Occipital lobe (tissue), 1 donor: ENCODE measurements at regions not wholly inside any gene's neighbourhood (a gene's known extent, or its start where the extent isn't known, plus 50 kb on each side); places are given as distances from the start of the nearest gene placed in this dataset.

Source experiments
- DNase-seq: peaks from one replicate; lab custom pipeline; 2025; lab: John Stamatoyannopoulos, UW

GRCh38 chr16:35492225-35492624 lies 2032.8 kb downstream of the TP53TG3F start:
- no peak for DNase-seq

GRCh38 chr16:35497399-35497798 lies 2038.0 kb downstream of the TP53TG3F start:
- no peak for DNase-seq

- no peak for DNase-seq
Measured at GRCh38 chr16:35506018-35506897, 2046.8 kb downstream of the TP53TG3F start.

- no peak for DNase-seq
Measured at GRCh38 chr16:35506898-35507194, 2047.4 kb downstream of the TP53TG3F start.

GRCh38 chr16:35510701-35511100 lies 2051.3 kb downstream of the TP53TG3F start:
- DNase-seq: no peak

GRCh38 chr16:35516551-35516950 lies 2057.1 kb downstream of the TP53TG3F start:
- no peak for DNase-seq

GRCh38 chr16:35516971-35517370 lies 2057.6 kb downstream of the TP53TG3F start:
- DNase-seq: no peak

GRCh38 chr16:35523991-35524390 lies 2064.6 kb downstream of the TP53TG3F start:
- no peak for DNase-seq

GRCh38 chr16:35525979-35526590 lies 2066.7 kb downstream of the TP53TG3F start:
- DNase-seq: no peak

- DNase-seq: no peak
Measured at GRCh38 chr16:35532576-35532975, 2073.2 kb downstream of the TP53TG3F start.

GRCh38 chr16:35533683-35534082 lies 2074.3 kb downstream of the TP53TG3F start:
- DNase-seq: no peak

- no peak for DNase-seq
Measured at GRCh38 chr16:35543486-35543885, 2084.1 kb downstream of the TP53TG3F start.

- DNase-seq: no peak
Measured at GRCh38 chr16:35552763-35553162, 2093.4 kb downstream of the TP53TG3F start.

- DNase-seq: no peak
Measured at GRCh38 chr16:35557731-35558130, 2098.3 kb downstream of the TP53TG3F start.

- DNase-seq: no peak
Measured at GRCh38 chr16:35559911-35560636, 2100.7 kb downstream of the TP53TG3F start.

GRCh38 chr16:35560637-35560984 lies 2101.2 kb downstream of the TP53TG3F start:
- DNase-seq: no peak

GRCh38 chr16:35561346-35561745 lies 2101.9 kb downstream of the TP53TG3F start:
- no peak for DNase-seq

- no peak for DNase-seq
Measured at GRCh38 chr16:35562471-35562870, 2103.1 kb downstream of the TP53TG3F start.

- DNase-seq: no peak
Measured at GRCh38 chr16:35562919-35563318, 2103.5 kb downstream of the TP53TG3F start.

GRCh38 chr16:35564148-35564547 lies 2104.7 kb downstream of the TP53TG3F start:
- DNase-seq: no peak

- no peak for DNase-seq
Measured at GRCh38 chr16:35564889-35565288, 2105.5 kb downstream of the TP53TG3F start.

GRCh38 chr16:35565626-35566025 lies 2106.2 kb downstream of the TP53TG3F start:
- no peak for DNase-seq

GRCh38 chr16:35569413-35569812 lies 2110.0 kb downstream of the TP53TG3F start:
- no peak for DNase-seq
